ENCODE measurements at regions not wholly inside any gene's neighbourhood (a gene's known extent, or its start where the extent isn't known, plus 50 kb on each side); places are given as distances from the start of the nearest gene placed in this dataset.

DNA sequence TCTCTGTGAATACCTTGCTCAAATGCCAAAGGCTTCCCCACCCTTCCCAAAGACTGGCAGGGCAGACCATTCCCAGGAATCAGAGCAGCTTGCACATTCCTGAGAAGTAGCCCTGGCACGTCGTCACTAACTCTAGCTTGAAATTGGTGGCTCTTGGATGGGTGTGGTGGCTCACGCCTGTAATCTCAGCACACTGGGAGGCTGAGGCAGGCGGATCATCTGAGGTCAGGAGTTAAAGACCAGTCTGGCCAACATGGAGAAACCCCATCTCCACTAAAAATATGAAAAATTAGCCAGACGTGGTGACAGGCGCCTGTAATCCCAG lies 108.2 kb upstream of the MPP7 start:
- Histone ChIP-seq H3K36me3 (no peaks in the 10 kb centered on the region), H3K4me1 (no peaks in the 10 kb centered on the region), H3K4me3 (no peak overlapping the region), H3K9me3 (no peaks in the 10 kb centered on the region), H3K27me3 (no peaks in the 10 kb centered on the region), H3K27ac (no peak overlapping the region)
- intact Hi-C loops (cut with DNase I; ENCODE audit: low total_unique reads): no loop called here
- no peak for TF ChIP-seq POLR2A (IDR thresholded peaks at IDR 0.05)
- TF ChIP-seq, protein P1, sequence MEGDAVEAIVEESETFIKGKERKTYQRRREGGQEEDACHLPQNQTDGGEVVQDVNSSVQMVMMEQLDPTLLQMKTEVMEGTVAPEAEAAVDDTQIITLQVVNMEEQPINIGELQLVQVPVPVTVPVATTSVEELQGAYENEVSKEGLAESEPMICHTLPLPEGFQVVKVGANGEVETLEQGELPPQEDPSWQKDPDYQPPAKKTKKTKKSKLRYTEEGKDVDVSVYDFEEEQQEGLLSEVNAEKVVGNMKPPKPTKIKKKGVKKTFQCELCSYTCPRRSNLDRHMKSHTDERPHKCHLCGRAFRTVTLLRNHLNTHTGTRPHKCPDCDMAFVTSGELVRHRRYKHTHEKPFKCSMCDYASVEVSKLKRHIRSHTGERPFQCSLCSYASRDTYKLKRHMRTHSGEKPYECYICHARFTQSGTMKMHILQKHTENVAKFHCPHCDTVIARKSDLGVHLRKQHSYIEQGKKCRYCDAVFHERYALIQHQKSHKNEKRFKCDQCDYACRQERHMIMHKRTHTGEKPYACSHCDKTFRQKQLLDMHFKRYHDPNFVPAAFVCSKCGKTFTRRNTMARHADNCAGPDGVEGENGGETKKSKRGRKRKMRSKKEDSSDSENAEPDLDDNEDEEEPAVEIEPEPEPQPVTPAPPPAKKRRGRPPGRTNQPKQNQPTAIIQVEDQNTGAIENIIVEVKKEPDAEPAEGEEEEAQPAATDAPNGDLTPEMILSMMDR (IDR thresholded peaks at IDR 0.05): no peak
- DNase-seq: no peak

DNA sequence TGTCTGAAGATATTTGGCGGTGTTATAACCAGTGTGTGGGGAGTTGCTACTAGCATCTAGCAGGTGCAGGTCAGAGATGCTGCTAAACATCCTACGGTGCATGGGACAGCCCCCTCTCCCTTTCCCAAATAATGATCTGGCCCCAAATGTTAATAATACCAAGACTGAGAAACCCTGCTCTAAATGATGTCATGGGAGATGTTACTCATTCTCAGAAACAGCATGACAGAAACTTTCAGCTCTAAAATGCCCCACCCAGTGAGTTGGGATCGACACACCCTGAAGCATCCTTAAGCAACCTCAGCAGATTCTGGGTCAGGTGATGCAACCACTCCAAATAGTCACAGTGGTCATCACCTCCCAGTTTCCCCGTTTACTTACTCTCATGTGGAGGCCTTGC lies 108.8 kb upstream of the MPP7 start:
- no peak for DNase-seq
- no peaks in the 10 kb centered on the region for H3K4me1 ChIP-seq
- H3K4me3 ChIP-seq: no peak overlapping the region
- H3K27me3 ChIP-seq: no peaks in the 10 kb centered on the region
- H3K36me3 ChIP-seq: no peaks in the 10 kb centered on the region
- H3K9me3 ChIP-seq: no peaks in the 10 kb centered on the region
- no peak overlapping the region for H3K27ac ChIP-seq
- TF ChIP-seq, protein P1 (IDR thresholded peaks at IDR 0.05): no peak
- no peak for TF ChIP-seq POLR2A (IDR thresholded peaks at IDR 0.05)
- intact Hi-C loops (cut with DNase I; ENCODE audit: low total_unique reads): no loop called here

DNA sequence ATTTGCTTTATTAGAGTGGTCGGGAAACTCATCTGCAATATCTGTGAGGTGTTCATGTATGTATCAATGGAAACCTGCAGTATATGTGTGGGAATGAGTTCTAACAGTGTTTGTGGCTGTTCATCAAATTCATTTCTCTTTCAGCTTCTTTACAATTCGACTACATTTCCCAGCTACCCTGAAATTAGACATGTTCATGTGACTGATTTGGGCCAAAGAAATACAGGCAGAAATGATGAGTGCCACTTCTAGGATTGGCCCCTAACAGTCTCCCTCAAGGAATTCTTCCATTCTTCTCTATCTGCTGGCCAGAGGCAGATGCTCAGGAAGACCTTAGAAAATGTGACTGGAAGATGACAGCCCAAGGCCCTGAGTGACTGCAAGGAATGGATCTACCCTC lies 114.8 kb upstream of the WAC start:
- Histone ChIP-seq H3K27me3 (no peaks in the 10 kb centered on the region), H3K9me3 (no peaks in the 10 kb centered on the region), H3K36me3 (no peaks in the 10 kb centered on the region), H3K4me1 (no peaks in the 10 kb centered on the region), H3K27ac (no peak overlapping the region), H3K4me3 (no peak overlapping the region)
- no peak for DNase-seq
- intact Hi-C loops (cut with DNase I; ENCODE audit: low total_unique reads): no loop called here
- no peak for TF ChIP-seq POLR2A (IDR thresholded peaks at IDR 0.05)
- TF ChIP-seq, protein P1 (IDR thresholded peaks at IDR 0.05): no peak

DNA sequence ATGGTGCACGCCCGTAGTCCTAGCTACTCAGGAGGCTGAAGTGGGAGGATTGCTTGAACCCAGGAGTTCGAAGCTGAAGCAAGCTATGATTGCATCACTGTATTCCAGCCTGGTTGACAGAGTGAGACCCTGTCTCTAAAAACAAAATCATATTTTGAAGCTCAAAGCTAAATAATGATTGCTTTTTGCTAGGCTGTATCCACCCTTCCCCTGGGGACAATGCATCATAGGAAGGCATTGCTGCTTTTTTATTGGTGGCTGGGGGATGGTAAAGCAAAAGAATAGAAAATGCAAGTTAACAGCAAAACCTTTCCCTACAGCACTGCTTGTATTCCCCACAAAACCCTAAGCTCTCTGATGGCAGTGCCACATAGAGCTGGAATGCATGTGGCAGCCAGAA lies 107.5 kb upstream of the WAC start:
- no peak for TF ChIP-seq POLR2A (IDR thresholded peaks at IDR 0.05)
- TF ChIP-seq, protein P1 (IDR thresholded peaks at IDR 0.05): no peak
- intact Hi-C loops (cut with DNase I; ENCODE audit: low total_unique reads): no loop called here
- H3K27me3 ChIP-seq: no peaks in the 10 kb centered on the region
- no peaks in the 10 kb centered on the region for H3K36me3 ChIP-seq
- no peak for DNase-seq
- H3K4me1 ChIP-seq: no peaks in the 10 kb centered on the region
- no peak overlapping the region for H3K27ac ChIP-seq
- no peak overlapping the region for H3K4me3 ChIP-seq
- H3K9me3 ChIP-seq: no peaks in the 10 kb centered on the region

DNA sequence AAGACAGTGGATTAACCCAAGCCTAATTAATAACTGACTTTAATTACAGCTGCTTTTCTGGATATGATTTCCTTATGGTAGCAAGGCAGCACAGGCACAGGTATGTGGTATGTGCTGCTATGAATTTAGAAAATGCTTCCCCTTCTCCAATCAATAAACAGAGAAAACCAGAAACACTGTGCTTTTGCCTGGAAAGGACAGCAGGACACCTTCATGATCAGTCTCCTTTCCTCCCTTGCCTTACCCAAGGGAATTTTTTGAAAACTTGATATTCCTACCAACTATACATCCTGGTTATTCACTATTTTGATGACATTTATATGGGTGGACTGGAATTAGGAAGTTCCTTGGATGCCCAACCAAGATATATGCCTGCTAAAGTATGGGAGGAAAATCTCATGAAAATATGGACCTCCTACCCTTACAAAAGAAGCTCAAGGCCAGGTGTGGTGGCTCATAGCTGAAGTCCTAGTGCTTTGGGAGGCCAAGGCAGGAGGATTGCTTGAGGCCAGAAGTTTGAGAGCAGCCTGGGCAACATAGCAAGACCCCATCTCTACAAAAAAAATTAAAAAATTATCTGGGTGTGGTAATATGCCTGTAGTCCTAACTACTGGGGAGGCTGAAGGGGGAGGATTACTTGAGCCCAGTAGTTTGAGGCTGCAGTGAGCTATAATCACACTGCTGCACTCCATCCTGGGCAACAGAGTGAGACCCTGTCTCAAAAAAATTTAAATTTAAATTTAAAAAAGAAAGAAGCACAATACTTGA lies 106.3 kb upstream of the WAC start:
- Histone ChIP-seq H3K4me3 (no peak overlapping the region), H3K36me3 (no peaks in the 10 kb centered on the region), H3K9me3 (no peaks in the 10 kb centered on the region), H3K4me1 (no peaks in the 10 kb centered on the region), H3K27ac (no peak overlapping the region), H3K27me3 (no peaks in the 10 kb centered on the region)
- intact Hi-C loops (cut with DNase I; ENCODE audit: low total_unique reads): no loop called here
- no peak for TF ChIP-seq POLR2A (IDR thresholded peaks at IDR 0.05)
- TF ChIP-seq, protein P1 (IDR thresholded peaks at IDR 0.05): no peak
- no peak for DNase-seq

Data from uterus (tissue), 3 donors.